ENCODE measurements at regions not wholly inside any gene's neighbourhood (a gene's known extent, or its start where the extent isn't known, plus 50 kb on each side); places are given as distances from the start of the nearest gene placed in this dataset.

DNA sequence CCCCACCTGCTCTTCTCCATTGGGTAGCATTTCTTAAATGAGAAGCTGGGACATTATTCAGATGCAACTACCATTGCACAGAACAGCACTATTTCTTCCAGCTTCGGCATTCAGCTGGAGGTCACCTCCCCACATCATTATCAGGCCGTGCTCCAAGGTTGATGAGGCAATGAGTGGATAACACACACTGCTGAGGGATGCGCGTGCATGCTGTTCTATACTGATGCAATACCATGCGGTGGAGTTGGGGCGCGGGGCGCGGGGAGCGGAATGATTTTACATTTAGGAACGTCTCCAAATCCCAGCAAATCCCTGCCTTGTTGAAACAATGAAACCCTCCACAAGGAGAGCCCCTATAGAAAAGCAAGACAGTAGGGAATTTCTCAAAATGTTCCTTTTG is 283.4 kb downstream of the GRIN2B start:
- TF ChIP-seq CTCF (IDR thresholded peaks at IDR 0.05) = no peak
- DNase-seq (ENCODE audit: low spot score) = no peak
- no peak for ATAC-seq (ENCODE audit: low FRiP score)

DNA sequence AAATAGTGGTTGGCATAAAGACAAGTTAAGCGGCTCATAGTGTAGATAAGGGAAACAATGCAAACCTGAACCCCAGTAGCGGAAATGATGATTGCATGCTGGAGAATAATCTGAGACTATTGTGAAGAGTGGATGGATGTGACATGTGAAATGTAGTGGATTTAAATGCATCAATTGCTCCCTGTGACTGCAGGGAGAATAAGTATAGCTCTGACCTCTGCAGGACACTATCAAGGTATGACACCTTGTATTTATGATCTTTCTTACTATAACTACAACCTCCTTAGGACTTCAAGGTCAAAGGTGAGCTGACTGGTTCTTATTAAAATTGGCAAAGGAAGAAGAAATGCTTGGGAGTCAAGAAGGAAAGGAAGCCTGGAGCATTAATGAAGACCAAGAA is 285.6 kb downstream of the GRIN2B start:
- no peak for TF ChIP-seq CTCF (IDR thresholded peaks at IDR 0.05)
- ATAC-seq (ENCODE audit: low FRiP score) = no peak
- no peak for DNase-seq (ENCODE audit: low spot score)

- no peak for TF ChIP-seq CTCF (IDR thresholded peaks at IDR 0.05)
- DNase-seq (ENCODE audit: low spot score) (no peak), ATAC-seq (ENCODE audit: low FRiP score) (no peak)
These were observed 289.1 kb downstream of the GRIN2B start for GRCh38 chr12:13692332-13692731.

DNA sequence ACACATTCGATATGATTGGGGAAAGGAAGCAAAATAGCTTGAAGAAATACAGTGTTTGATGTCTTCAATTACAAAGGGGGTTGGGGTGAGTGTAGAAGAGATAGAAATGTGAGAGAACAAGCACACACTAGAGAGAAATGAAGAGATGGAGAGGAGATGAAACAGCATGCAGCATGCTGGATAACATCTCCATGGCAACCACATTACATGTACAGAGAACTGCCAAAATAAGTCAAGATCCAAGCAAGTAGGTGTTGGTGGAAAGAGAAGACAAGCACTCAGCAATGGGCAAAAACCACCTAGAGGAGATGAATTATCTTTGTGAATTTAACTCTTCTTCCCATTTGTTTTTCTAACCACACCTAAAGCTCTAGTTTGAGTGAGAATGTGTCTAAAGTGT is 289.8 kb downstream of the GRIN2B start:
- ATAC-seq (ENCODE audit: low FRiP score) (no peak), DNase-seq (ENCODE audit: low spot score) (no peak)
- TF ChIP-seq CTCF (IDR thresholded peaks at IDR 0.05) = no peak

GRCh38 chr12:13687633-13688032 is 293.8 kb downstream of the GRIN2B start:
- DNase-seq (ENCODE audit: low spot score) = no peak
- no peak for TF ChIP-seq CTCF (IDR thresholded peaks at IDR 0.05)
- ATAC-seq (ENCODE audit: low FRiP score) = no peak

- TF ChIP-seq CTCF (IDR thresholded peaks at IDR 0.05) = no peak
- ATAC-seq (ENCODE audit: low FRiP score) (no peak), DNase-seq (ENCODE audit: low spot score) (no peak)
These were observed 295.1 kb downstream of the GRIN2B start for GRCh38 chr12:13686260-13686659.

DNA sequence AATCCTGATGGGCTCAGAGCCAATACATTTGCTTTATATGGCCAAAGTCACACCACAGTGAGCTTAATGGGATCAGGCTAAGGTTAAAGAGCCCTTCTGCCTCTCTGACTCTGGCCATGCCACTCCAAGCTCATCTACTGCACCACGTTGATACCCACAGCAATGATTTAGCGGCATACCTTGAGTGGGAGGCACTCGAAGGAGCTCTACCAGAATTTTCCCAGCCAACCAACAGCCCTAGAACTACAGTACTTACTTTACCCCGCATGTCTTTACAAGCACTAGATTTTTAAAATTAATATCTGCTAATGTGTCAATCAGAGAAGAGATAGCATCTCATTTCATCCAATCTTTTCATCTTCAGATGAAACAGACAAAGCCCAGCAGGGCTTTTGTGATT is 300.5 kb downstream of the GRIN2B start:
- TF ChIP-seq CTCF (IDR thresholded peaks at IDR 0.05) = no peak
- DNase-seq (ENCODE audit: low spot score) = no peak
- ATAC-seq (ENCODE audit: low FRiP score) = no peak
